HCT116 (cell line): ENCODE measurements at regions not wholly inside any gene's neighbourhood (a gene's known extent, or its start where the extent isn't known, plus 50 kb on each side); places are given as distances from the start of the nearest gene placed in this dataset.

Experiments
- ATAC-seq: fragments of 200-7000 bp; cut with Tn5 transposase; 2 replicates; pipeline ENCODE4 v1.9.1; 2020; ENCODE audit warnings: mild to moderate bottlenecking, moderate library complexity
- BruUV-seq: library from RNA; stranded (reverse); fragments of 400-500 nt; replicated peaks from 2 replicates; lab custom pipeline; 2021; lab: Mats Ljungman, UMichigan
- CTCF ChIA-PET: fragments of 300-600 bp; sonication (Branson Sonifier 250); formaldehyde crosslinking; loops from one replicate; lab custom pipeline; 2021; ENCODE audit warnings: antibody characterized with exemption; lab: Charles Lee
- POLR2A ChIA-PET: fragments of 300-600, 350-600 bp; sonication (Branson Sonifier 250); formaldehyde crosslinking; loops from one replicate; lab custom pipeline; 2021; ENCODE audit warnings: antibody characterized with exemption; lab: Charles Lee
- RAD21 ChIA-PET, 2 experiments: fragments of 300-600 bp; sonication (Branson Sonifier 250); formaldehyde crosslinking; loops; one replicate each; lab custom pipeline; 2023; ENCODE audit warnings: low total read pairs in 2 of 2; ENCODE audit not compliant: uncharacterized antibody in 2 of 2, unreplicated experiment in 2 of 2, low non-redundant PET in 1 of 2; lab: Charles Lee
- DNase-seq: peaks from one replicate; pipeline ENCODE4 v3.0.0-alpha.2; 2010; ENCODE audit warnings: low read depth, low spot score
- H2AFZ ChIP-seq: fragments of 200-600 bp; shearing (Covaris generic), sonication (generic); 2 replicates; pipeline ENCODE4 v1.6.1; 2017; ENCODE audit warnings: low read depth, mixed run types, mixed read lengths, antibody characterized with exemption, low read length; ENCODE audit not compliant: poor library complexity, severe bottlenecking
- H3K27ac ChIP-seq: 2 replicates; pipeline ENCODE4 v1.5.1; 2012; ENCODE audit warnings: low read depth, low read length
- H3K27me3 ChIP-seq: fragments of 200-600 bp; sonication (generic); 2 replicates; pipeline ENCODE4 v1.6.1; 2016; ENCODE audit warnings: mixed run types, low read length, mixed read lengths; ENCODE audit not compliant: insufficient read depth
- H3K36me3 ChIP-seq, 2 experiments: fragments of 200-500 bp in 1 of 2; fragments of 200-600 bp in 1 of 2; sonication (Bioruptor generic) in 1 of 2; sonication (generic) in 1 of 2; 2 replicates each; pipeline versions ENCODE4 v1.5.1 to v1.6.1; 2014 to 2016; ENCODE audit warnings: low read length in 2 of 2, inconsistent platforms in 1 of 2, mixed read lengths in 1 of 2, mixed run types in 1 of 2; ENCODE audit not compliant: insufficient read depth in 2 of 2, control insufficient read depth in 1 of 2
- H3K4me1 ChIP-seq, 2 experiments: fragments of 200-600 bp in 1 of 2; sonication (generic) in 1 of 2; 2 replicates each; pipeline versions ENCODE4 v1.5.1 to v1.6.1; 2012 to 2017; ENCODE audit warnings: low read length in 2 of 2, inconsistent platforms in 1 of 2, mild to moderate bottlenecking in 1 of 2, mixed read lengths in 1 of 2, mixed run types in 1 of 2, moderate library complexity in 1 of 2; ENCODE audit not compliant: insufficient read depth in 2 of 2, control insufficient read depth in 1 of 2
- H3K4me2 ChIP-seq: fragments of 200-600 bp; sonication (generic); 2 replicates; pipeline ENCODE4 v1.6.1; 2017; ENCODE audit warnings: mixed run types, low read length, mixed read lengths
- H3K4me3 ChIP-seq, 2 experiments: fragments of 200-600 bp in 1 of 2; sonication (generic) in 1 of 2; replicated peaks in 1 of 2; 2 replicates each; pipeline ENCODE4 v1.5.1; 2011 to 2016; ENCODE audit warnings: low read length in 2 of 2, control low read depth in 1 of 2, low read depth in 1 of 2, mild to moderate bottlenecking in 1 of 2, mixed read lengths in 1 of 2, mixed run types in 1 of 2
- H3K79me2 ChIP-seq: fragments of 200-600 bp; sonication (generic); 2 replicates; pipeline ENCODE4 v1.6.1; 2017; ENCODE audit warnings: mild to moderate bottlenecking, mixed run types, low read length, moderate library complexity, mixed read lengths; ENCODE audit not compliant: insufficient read depth
- H3K9ac ChIP-seq: fragments of 200-600 bp; sonication (generic); 2 replicates; pipeline ENCODE4 v1.6.1; 2016; ENCODE audit warnings: low read length, mixed read lengths
- H3K9me2 ChIP-seq: fragments of 200-600 bp; sonication (generic), shearing (Covaris generic); 2 replicates; pipeline ENCODE4 v1.6.1; 2017; ENCODE audit warnings: mixed run types, mild to moderate bottlenecking, moderate library complexity; ENCODE audit not compliant: insufficient read depth
- H3K9me3 ChIP-seq, 2 experiments: fragments of 200-500 bp in 1 of 2; fragments of 200-600 bp in 1 of 2; sonication (Bioruptor generic) in 1 of 2; sonication (generic) in 1 of 2; 2 replicates each; pipeline ENCODE4 v1.6.1; 2014 to 2017; ENCODE audit warnings: low read length in 2 of 2, mixed read lengths in 2 of 2, inconsistent platforms in 1 of 2, low read depth in 1 of 2, mild to moderate bottlenecking in 1 of 2, mixed run types in 1 of 2, moderate library complexity in 1 of 2; ENCODE audit not compliant: control insufficient read depth in 1 of 2, insufficient read depth in 1 of 2
- H4K20me1 ChIP-seq: fragments of 200-600 bp; sonication (generic), shearing (Covaris generic); 2 replicates; pipeline ENCODE4 v1.6.1; 2017; ENCODE audit warnings: mixed run types, mild to moderate bottlenecking, moderate library complexity; ENCODE audit not compliant: insufficient read depth
- ATF3 ChIP-seq: IDR thresholded peaks from 2 replicates; pipeline ENCODE4 v1.6.1; 2012
- CBX3 ChIP-seq: IDR thresholded peaks from 2 replicates; pipeline ENCODE4 v1.6.1; 2012; ENCODE audit warnings: low read depth
- CTCF ChIP-seq, 3 experiments: fragments of 200-600 bp in 1 of 3; sonication (generic) in 1 of 3; IDR thresholded peaks in 2 of 3; conservative IDR thresholded peaks in 1 of 3; 2 replicates each; pipeline ENCODE4 v1.5.1; 2012 to 2017; ENCODE audit warnings: low read depth in 2 of 3, low read length in 2 of 3, antibody characterized with exemption in 1 of 3, borderline replicate concordance in 1 of 3, control low read depth in 1 of 3, mild to moderate bottlenecking in 1 of 3, mixed read lengths in 1 of 3, mixed run types in 1 of 3, moderate library complexity in 1 of 3; ENCODE audit not compliant: insufficient read depth in 1 of 3
- EGR1 ChIP-seq: IDR thresholded peaks from 2 replicates; pipeline ENCODE4 v1.6.1; 2012; ENCODE audit warnings: low read depth
- ELF1 ChIP-seq: IDR thresholded peaks from 2 replicates; pipeline ENCODE4 v1.6.1; 2012; ENCODE audit warnings: low read depth, borderline replicate concordance
- EZH2 ChIP-seq: fragments of 200-600 bp; sonication (generic); IDR thresholded peaks from 2 replicates; pipeline ENCODE4 v1.6.1; 2017; ENCODE audit warnings: antibody characterized with exemption, mixed run types
- EZH2phosphoT487 ChIP-seq: fragments of 200-600 bp; IDR thresholded peaks from 2 replicates; pipeline ENCODE4 v1.6.1; 2018; ENCODE audit warnings: antibody characterized with exemption, borderline replicate concordance
- FOSL1 ChIP-seq: IDR thresholded peaks from 2 replicates; pipeline ENCODE4 v1.6.1; 2012; ENCODE audit warnings: low read depth
- JUND ChIP-seq: IDR thresholded peaks from 2 replicates; pipeline ENCODE4 v1.6.1; 2012
- POLR2A ChIP-seq: IDR thresholded peaks from 2 replicates; pipeline ENCODE4 v1.7.0; 2011; ENCODE audit warnings: borderline replicate concordance; ENCODE audit not compliant: insufficient read depth, insufficient read length; ENCODE audit errors: extremely low read depth
- POLR2AphosphoS5 ChIP-seq: IDR thresholded peaks from 2 replicates; pipeline ENCODE4 v1.6.1; 2011; ENCODE audit warnings: mild to moderate bottlenecking, low read depth, low read length, moderate library complexity
- RAD21 ChIP-seq: IDR thresholded peaks from 2 replicates; pipeline ENCODE4 v1.6.1; 2012; ENCODE audit warnings: low read depth, mild to moderate bottlenecking
- SIN3A ChIP-seq: IDR thresholded peaks from 2 replicates; pipeline ENCODE4 v1.6.1; 2012; ENCODE audit warnings: low read depth
- SP1 ChIP-seq: IDR thresholded peaks from 2 replicates; pipeline ENCODE4 v1.6.1; 2012; ENCODE audit warnings: low read depth
- SRF ChIP-seq: IDR thresholded peaks from 2 replicates; pipeline ENCODE4 v1.6.1; 2012; ENCODE audit warnings: low read depth
- TCF7L2 ChIP-seq: IDR thresholded peaks from 2 replicates; pipeline ENCODE4 v1.7.0; 2011; ENCODE audit warnings: borderline replicate concordance, inconsistent platforms; ENCODE audit not compliant: insufficient read depth, insufficient read length; ENCODE audit errors: extremely low read depth
- YY1 ChIP-seq: IDR thresholded peaks from 2 replicates; pipeline ENCODE4 v1.6.1; 2011; ENCODE audit warnings: low read length, low read depth, moderate library complexity, mild to moderate bottlenecking; ENCODE audit not compliant: insufficient replicate concordance; ENCODE audit errors: extremely low read depth
- ZFX ChIP-seq: fragments of 450-650 bp; IDR thresholded peaks from 2 replicates; pipeline ENCODE4 v1.6.1; 2017
- ZNF274 ChIP-seq: fragments of 200-500 bp; sonication (Bioruptor generic); IDR thresholded peaks from 2 replicates; pipeline ENCODE4 v1.6.1; 2014; ENCODE audit warnings: mild to moderate bottlenecking, low read depth, low read length, inconsistent platforms
- intact Hi-C: fragments of 100-400 bp; cut with micrococcal nuclease; formaldehyde crosslinking; loops from 2 replicates; pipeline ENCODE4 v1.10.0; 2022

GRCh38 chr5:164439799-164440198 lies 934.4 kb downstream of the MAT2B start (continued):
- TF ChIP-seq ATF3 (no peak), ZNF274 (no peak), JUND (no peak), CTCF (IDR thresholded peaks at IDR 0.05 in 2 of 3, conservative IDR thresholded peaks at IDR 0.05 in 1 of 3; ENCODE audit: borderline replicate concordance in 1 of 3, insufficient read depth in 1 of 3, low read depth in 2 of 3, low read length in 2 of 3) (no peak), ZFX (no peak), EGR1 (no peak), EZH2 (no peak), FOSL1 (no peak), TCF7L2 (no peak), EZH2phosphoT487 (no peak)
- TF ChIP-seq, all 23 proteins: peak for 0

- no peak overlapping the region for H3K4me2 ChIP-seq
- TF ChIP-seq POLR2AphosphoS5 (no peak), FOSL1 (no peak), SIN3A (no peak), SP1 (no peak), RAD21 (no peak), SRF (no peak), YY1 (no peak), ATF3 (no peak), EGR1 (no peak), ELF1 (no peak), EZH2 (no peak), TCF7L2 (no peak), CTCF (IDR thresholded peaks at IDR 0.05 in 2 of 3, conservative IDR thresholded peaks at IDR 0.05 in 1 of 3; ENCODE audit: borderline replicate concordance in 1 of 3, insufficient read depth in 1 of 3, low read depth in 2 of 3, low read length in 2 of 3) (no peak), POLR2A (no peak), ZNF274 (no peak), CBX3 (no peak), ZFX (no peak), EZH2phosphoT487 (no peak)
- ChIA-PET CTCF (no interaction called here), POLR2A (no interaction called here), RAD21 (no interaction called here)
- no peaks in the 10 kb centered on the region for H3K9me2 ChIP-seq
- H3K79me2 ChIP-seq, result no peaks in the 10 kb centered on the region
- no peak overlapping the region for H3K27ac ChIP-seq
- no peak overlapping the region for H3K4me3 ChIP-seq
- BruUV-seq, result no TSS peak
- no peaks in the 10 kb centered on the region for H3K27me3 ChIP-seq
- DNase-seq, result no peak
- peaks cover 0 to 33% of the 10 kb centered on the region in 2 experiments; a peak in 3 of 4 replicates for H3K9me3 ChIP-seq
- intact Hi-C loops, result no loop called here
- no peaks in the 10 kb centered on the region for H3K36me3 ChIP-seq
- H2AFZ ChIP-seq, result no peak overlapping the region
- H3K9ac ChIP-seq, result no peak overlapping the region
- no peaks in the 10 kb centered on the region for H3K4me1 ChIP-seq
- no peak for ATAC-seq
- no peaks in the 10 kb centered on the region for H4K20me1 ChIP-seq
Measured at GRCh38 chr5:164449460-164449859, 944.0 kb downstream of the MAT2B start.
